B cell (primary cell): ENCODE measurements at regions not wholly inside any gene's neighbourhood (a gene's known extent, or its start where the extent isn't known, plus 50 kb on each side); places are given as distances from the start of the nearest gene placed in this dataset.

ENCODE experiments used
- EZH2 ChIP-seq: IDR thresholded peaks from 2 replicates; pipeline ENCODE4 v1.6.1; 2012; ENCODE audit warnings: borderline replicate concordance, low read depth, mild to moderate bottlenecking, moderate library complexity, low read length; ENCODE audit not compliant: insufficient read depth, poor library complexity, severe bottlenecking
- TF ChIP-seq, protein P1 (sequence below): fragments of 200-600 bp; IDR thresholded peaks from one replicate; pipeline ENCODE4 v1.8.0; 2022; ENCODE audit warnings: antibody characterized with exemption, mild to moderate bottlenecking

DNA sequence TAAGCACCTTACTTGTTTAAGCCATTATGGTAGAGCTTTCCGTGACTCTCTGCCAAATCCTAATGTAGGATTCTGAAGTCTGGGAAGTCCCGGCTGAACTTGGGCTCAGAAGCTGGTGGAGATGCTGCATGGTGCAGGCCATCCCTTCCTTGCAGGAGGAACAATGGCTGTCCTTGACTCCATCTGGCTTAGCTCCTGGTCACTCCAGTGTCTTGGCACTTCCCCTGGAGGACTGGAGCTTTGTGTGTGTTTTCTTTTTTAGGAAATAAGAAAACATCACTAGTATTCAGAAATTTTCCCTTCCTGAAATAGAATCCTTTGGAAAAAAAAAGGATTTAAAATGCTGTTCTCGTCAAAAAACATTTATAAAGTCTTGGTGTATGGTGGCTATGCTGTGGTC lies 209.3 kb upstream of the ROPN1 start:
- TF ChIP-seq, protein P1, sequence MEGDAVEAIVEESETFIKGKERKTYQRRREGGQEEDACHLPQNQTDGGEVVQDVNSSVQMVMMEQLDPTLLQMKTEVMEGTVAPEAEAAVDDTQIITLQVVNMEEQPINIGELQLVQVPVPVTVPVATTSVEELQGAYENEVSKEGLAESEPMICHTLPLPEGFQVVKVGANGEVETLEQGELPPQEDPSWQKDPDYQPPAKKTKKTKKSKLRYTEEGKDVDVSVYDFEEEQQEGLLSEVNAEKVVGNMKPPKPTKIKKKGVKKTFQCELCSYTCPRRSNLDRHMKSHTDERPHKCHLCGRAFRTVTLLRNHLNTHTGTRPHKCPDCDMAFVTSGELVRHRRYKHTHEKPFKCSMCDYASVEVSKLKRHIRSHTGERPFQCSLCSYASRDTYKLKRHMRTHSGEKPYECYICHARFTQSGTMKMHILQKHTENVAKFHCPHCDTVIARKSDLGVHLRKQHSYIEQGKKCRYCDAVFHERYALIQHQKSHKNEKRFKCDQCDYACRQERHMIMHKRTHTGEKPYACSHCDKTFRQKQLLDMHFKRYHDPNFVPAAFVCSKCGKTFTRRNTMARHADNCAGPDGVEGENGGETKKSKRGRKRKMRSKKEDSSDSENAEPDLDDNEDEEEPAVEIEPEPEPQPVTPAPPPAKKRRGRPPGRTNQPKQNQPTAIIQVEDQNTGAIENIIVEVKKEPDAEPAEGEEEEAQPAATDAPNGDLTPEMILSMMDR: no peak
- TF ChIP-seq EZH2: no peak
